ENCODE measurements at regions not wholly inside any gene's neighbourhood (a gene's known extent, or its start where the extent isn't known, plus 50 kb on each side); places are given as distances from the start of the nearest gene placed in this dataset.
"Not testable (repeated sequence)": the region's sequence is repeated elsewhere in the genome, so short reads cannot be mapped to it uniquely, and the experiment has no call there.

DNA sequence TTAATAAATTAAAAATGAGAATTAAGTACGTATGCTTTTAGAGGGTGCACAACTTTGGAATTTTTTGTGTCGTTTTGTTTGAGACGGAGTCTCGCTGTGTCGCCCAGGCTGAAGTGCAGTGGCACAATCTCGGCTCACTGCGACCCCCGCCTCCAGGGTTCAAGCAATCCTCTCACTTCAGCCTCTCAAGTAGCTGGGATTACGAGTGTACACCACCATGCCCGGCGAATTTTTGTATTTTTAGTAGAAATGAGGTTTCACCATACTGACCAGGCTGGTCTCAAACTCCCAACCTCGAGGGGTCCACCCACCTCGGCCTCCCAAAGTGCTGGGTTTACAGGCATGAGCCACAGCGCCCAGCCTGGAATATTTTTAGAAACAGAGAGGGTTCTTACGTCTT, 812.4 kb downstream of the TMEM121 start:
- H3K27ac ChIP-seq; DNase-seq (ENCODE audit: low spot score); POLR2A ChIA-PET (ENCODE audit: low non-redundant PET); CTCF ChIA-PET: not testable (repeated sequence)

DNA sequence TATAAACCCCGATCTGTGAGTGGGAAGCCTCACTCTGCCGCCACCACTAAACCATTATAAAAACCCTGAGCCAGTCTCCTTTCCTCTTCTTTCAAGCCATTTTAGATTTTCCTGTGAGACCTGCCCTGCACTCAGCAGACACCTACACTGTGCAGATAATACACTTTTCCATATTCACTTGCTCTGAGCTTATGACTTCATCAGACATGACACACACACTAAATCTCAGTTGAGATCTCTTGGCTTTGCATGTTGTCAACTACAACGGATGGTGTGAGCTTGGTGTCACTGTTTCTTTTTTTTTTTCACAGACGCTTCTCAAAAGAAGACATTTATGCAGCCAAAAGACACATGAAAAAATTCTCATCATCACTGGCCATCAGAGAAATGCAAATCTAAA, 814.3 kb downstream of the TMEM121 start:
- H3K27ac ChIP-seq; DNase-seq (ENCODE audit: low spot score); CTCF ChIA-PET; POLR2A ChIA-PET (ENCODE audit: low non-redundant PET): not testable (repeated sequence)

GRCh38 chr14:106341161-106341560, 814.8 kb downstream of the TMEM121 start:
- H3K27ac ChIP-seq; CTCF ChIA-PET; DNase-seq (ENCODE audit: low spot score); POLR2A ChIA-PET (ENCODE audit: low non-redundant PET): not testable (repeated sequence)

- ChIA-PET POLR2A (ENCODE audit: low non-redundant PET) (no interaction called here), CTCF (no interaction called here)
Observed at GRCh38 chr14:106343626-106344025, 817.2 kb downstream of the TMEM121 start.

DNA sequence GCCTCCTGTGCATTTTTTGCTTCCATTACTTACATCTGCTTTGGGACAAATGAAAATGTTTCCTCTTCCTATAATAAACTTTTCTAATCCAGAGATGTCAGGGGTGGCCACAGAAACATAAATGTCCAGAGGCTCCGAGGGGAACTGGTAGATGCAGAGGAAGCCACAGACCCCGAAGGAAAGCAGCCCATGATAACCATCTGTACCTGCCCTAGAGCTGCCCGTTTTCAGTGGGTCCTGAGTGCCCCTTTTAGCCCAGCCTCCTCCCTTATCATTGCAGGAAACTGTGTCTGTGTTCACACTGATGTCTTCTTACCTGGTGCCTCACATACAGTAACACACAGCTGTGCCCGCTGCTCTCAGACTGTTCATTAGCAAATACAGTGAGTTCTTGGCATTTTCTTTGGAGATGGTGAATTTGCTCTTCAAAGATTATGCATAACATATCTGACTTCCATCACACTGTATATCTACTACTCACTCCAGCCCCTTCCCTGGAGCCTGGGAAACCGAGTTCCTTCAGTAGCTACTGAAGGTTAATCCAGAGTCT, 817.8 kb downstream of the TMEM121 start:
- CTCF ChIA-PET: interaction anchor here (0.6 kb wide), 2 partner anchors 243 to 348 kb away, joined by 3 read pairs; no protein-coding TSS in a partner anchor
- DNase-seq (ENCODE audit: low spot score); H3K27ac ChIP-seq; POLR2A ChIA-PET (ENCODE audit: low non-redundant PET): not testable (repeated sequence)

More at GRCh38 chr14:106343626-106344025, 817.2 kb downstream of the TMEM121 start:
- DNase-seq (ENCODE audit: low spot score): no peak
- H3K27ac ChIP-seq: no peak overlapping the region
- TF ChIP-seq, protein P1, sequence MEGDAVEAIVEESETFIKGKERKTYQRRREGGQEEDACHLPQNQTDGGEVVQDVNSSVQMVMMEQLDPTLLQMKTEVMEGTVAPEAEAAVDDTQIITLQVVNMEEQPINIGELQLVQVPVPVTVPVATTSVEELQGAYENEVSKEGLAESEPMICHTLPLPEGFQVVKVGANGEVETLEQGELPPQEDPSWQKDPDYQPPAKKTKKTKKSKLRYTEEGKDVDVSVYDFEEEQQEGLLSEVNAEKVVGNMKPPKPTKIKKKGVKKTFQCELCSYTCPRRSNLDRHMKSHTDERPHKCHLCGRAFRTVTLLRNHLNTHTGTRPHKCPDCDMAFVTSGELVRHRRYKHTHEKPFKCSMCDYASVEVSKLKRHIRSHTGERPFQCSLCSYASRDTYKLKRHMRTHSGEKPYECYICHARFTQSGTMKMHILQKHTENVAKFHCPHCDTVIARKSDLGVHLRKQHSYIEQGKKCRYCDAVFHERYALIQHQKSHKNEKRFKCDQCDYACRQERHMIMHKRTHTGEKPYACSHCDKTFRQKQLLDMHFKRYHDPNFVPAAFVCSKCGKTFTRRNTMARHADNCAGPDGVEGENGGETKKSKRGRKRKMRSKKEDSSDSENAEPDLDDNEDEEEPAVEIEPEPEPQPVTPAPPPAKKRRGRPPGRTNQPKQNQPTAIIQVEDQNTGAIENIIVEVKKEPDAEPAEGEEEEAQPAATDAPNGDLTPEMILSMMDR (conservative IDR thresholded peaks at IDR 0.05; ENCODE audit: low read depth): no peak

DNA sequence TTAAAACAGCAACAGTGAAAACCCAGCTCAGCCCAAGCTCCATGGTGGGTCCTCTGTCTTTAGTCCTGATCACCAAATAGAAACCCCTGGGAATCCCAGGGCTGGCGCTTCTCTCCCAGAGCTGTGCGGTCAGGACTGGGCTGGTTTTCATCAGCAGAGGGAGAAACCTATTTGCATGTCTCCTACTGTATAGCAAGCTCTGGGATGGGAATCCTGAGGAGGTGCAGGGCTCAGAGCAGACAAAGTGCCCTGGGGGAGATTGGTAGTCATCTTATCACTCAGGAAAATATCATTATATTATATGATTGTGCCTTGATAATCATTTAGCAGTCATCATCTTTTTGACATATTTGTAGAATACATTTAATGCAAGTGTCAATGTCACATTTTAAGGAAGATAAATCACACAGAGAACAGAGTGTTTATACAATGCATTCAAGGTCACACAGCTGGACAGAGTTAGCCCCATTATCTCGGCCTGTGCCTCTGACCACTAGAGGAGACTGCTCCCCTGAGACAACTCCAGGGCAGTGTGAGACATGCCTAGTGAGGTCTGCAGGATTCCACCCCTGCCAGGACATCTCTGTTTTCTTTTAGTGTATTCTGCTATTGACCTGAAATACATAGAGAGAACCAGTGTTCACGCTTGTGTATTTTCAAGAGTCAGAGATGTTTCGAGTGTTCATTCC, 818.6 kb downstream of the TMEM121 start:
- POLR2A ChIA-PET (ENCODE audit: low non-redundant PET); H3K27ac ChIP-seq; DNase-seq (ENCODE audit: low spot score): not testable (repeated sequence)
- CTCF ChIA-PET: interaction anchor here (0.6 kb wide), 1 partner anchor 347 kb away, joined by 3 read pairs; no protein-coding TSS in a partner anchor

GRCh38 chr14:106346084-106346483, 819.7 kb downstream of the TMEM121 start:
- POLR2A ChIA-PET (ENCODE audit: low non-redundant PET): no interaction called here
- TF ChIP-seq, protein P1 (conservative IDR thresholded peaks at IDR 0.05; ENCODE audit: low read depth): no peak
- no peak for DNase-seq (ENCODE audit: low spot score)
- CTCF ChIA-PET: interaction anchor here (1.2 kb wide), 1 partner anchor 72 kb away, joined by 4 read pairs; no protein-coding TSS in a partner anchor
- no peak overlapping the region for H3K27ac ChIP-seq

- DNase-seq (ENCODE audit: low spot score): no peak
- ChIA-PET POLR2A (ENCODE audit: low non-redundant PET) (no interaction called here), CTCF (interaction anchor here (0.6 to 1.2 kb wide), 2 partner anchors 71 to 143 kb away, joined by 3 to 4 read pairs; no protein-coding TSS in a partner anchor)
- H3K27ac ChIP-seq: no peak overlapping the region
- TF ChIP-seq, protein P1 (conservative IDR thresholded peaks at IDR 0.05; ENCODE audit: low read depth): no peak
Observed at GRCh38 chr14:106346534-106347290, 820.3 kb downstream of the TMEM121 start.

DNA sequence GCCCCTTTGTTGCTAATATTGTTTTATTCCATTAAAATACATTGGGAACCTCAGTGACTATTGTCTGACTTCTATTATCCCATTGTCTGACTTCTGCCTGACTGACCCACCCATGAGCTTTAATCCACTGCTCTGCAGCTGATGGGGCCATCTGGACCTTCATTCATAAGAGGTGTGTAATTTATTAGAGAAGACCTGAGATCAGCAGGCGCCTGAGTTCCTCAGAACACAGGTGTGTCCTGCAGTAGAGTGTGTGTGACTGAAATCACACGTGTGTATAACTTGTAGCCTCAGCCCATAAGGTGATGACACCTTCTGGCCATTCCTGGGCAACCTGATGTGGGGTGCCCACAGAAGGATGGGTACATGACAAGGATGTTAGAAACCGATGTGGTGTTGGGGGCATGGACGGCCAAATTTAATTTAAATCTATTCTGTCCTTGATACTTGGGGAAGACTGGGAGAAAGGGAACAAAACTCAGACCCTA, 821.0 kb downstream of the TMEM121 start:
- DNase-seq (ENCODE audit: low spot score): no peak
- CTCF ChIA-PET: interaction anchor here (1.2 kb wide), 1 partner anchor 70 kb away, joined by 4 read pairs; no protein-coding TSS in a partner anchor
- no peak overlapping the region for H3K27ac ChIP-seq
- POLR2A ChIA-PET (ENCODE audit: low non-redundant PET): no interaction called here
- TF ChIP-seq, protein P1 (conservative IDR thresholded peaks at IDR 0.05; ENCODE audit: low read depth): no peak
